Retinal pigment epithelial cell (primary cell): ENCODE measurements at regions not wholly inside any gene's neighbourhood (a gene's known extent, or its start where the extent isn't known, plus 50 kb on each side); places are given as distances from the start of the nearest gene placed in this dataset.

Experiments used
- DNase-seq: peaks from one replicate; pipeline ENCODE4 v3.0.0-alpha.2; 2010; ENCODE audit warnings: low read depth
- H3K4me3 ChIP-seq: 2 replicates; pipeline ENCODE4 v1.5.1; 2011; ENCODE audit warnings: mild to moderate bottlenecking, low read length, control low read depth, moderate library complexity
- CTCF ChIP-seq: conservative IDR thresholded peaks from 2 replicates; pipeline ENCODE4 v1.5.1; 2011; ENCODE audit warnings: low read depth, low read length, control low read depth, inconsistent platforms

GRCh38 chr1:217067642-217068041, 344.4 kb upstream of the ESRRG start:
- no peak for TF ChIP-seq CTCF
- H3K4me3 ChIP-seq = no peak overlapping the region
- DNase-seq = no peak

- no peak for DNase-seq
- no peak overlapping the region for H3K4me3 ChIP-seq
- TF ChIP-seq CTCF = no peak
These were observed 343.6 kb upstream of the ESRRG start for GRCh38 chr1:217066794-217067193.

DNA sequence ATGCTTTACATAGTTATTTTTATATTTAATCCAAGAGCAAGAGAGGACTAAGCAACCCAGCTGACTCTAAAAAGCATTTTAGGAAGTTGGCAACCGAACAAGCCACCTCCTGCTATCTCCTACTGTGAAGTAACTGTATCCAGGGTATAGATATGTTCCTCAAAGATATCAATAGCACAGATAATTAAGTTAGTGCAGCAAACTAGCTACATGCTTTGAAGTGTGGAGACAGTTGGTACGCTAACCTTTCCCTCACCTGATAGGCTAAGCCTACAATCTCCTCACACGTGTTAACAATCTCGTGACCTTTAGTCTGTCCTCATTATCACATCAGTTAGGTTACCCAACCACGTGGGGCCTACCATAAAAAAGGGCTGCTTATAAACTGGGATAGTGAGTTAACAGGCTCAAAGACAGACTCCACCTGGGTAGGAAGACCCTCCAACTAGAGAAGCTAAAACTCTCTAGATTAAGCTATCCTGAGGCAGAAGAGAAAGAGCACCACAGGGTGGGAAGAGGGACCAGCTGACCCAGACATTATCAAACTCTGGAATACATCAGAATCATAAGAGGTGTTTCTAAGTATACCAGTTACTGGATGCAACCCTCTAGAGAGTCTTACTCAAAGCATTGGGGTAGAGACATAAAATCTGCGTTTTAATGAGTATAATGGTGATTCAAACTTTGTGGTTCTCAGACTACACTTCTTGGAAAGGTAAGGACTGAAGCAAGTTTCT, 340.1 kb upstream of the ESRRG start:
- H3K4me3 ChIP-seq = no peak overlapping the region
- DNase-seq = no peak
- TF ChIP-seq CTCF = no peak

DNA sequence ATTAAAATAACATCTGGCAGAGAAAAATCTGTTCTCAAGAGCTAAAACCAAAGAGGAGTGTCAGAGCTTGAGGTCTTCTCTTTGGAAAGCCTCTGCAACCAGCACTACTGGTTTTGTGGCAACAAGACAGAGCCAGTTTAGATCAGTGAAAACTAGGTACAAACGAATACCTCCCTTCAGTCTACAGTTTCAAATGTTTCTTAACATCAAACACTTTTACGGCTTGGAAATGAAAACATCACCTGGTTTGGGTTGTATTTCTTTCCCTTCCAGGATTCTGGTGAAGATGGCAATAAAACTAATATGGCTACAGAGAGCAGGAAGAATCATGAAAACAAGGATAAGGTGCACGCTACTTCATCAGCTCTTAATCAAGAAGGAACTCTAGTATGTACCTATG, 339.4 kb upstream of the ESRRG start:
- DNase-seq = no peak
- no peak for TF ChIP-seq CTCF
- no peak overlapping the region for H3K4me3 ChIP-seq

DNA sequence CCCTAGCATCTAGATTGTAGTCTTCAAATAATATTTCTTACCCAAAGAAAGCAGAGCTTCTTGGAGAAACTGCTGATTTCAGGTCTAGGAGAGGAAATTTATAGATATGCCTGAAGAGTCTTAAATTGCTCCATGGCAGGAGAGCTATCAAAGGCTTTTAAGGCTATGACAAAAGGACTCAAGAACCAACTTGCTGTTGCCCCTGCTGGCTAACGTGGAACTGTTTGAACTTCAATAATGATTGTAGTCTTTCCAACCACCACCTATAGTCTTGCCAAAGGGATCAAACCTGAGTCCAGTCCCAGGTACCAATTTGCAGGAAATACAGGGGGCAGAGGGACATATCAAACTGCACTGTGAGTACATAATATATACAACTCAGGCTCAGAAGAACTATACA, 336.2 kb upstream of the ESRRG start:
- no peak for TF ChIP-seq CTCF
- DNase-seq = no peak
- no peak overlapping the region for H3K4me3 ChIP-seq

- DNase-seq = no peak
- TF ChIP-seq CTCF = no peak
- no peak overlapping the region for H3K4me3 ChIP-seq
These were observed 330.4 kb upstream of the ESRRG start for GRCh38 chr1:217053676-217054075.

DNA sequence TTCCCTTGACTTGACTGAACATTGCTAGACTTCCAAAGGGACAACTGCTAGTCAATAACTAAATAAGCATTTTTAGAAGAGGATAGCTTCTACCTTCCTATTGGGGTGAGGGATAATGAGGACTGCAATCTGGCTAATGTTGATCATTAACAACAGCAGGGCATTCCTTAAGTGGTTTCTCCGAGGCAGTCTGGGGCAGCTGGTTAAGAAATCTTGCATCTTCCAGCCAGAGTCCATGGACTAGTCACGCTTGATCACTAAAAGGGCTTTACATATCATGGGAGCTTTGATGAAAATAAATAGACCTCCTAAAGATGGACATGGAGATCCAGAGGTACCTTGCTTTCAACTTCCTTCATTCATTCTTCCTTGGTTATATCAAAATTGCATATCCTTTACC, 329.4 kb upstream of the ESRRG start:
- no peak for DNase-seq
- no peak overlapping the region for H3K4me3 ChIP-seq
- TF ChIP-seq CTCF = no peak
